Hematopoietic multipotent progenitor cell treated with erythropoietin and hydrocortisone succinate and interleukin-3 and kit ligand, for 17 days (in vitro differentiated cells): ENCODE measurements at regions not wholly inside any gene's neighbourhood (a gene's known extent, or its start where the extent isn't known, plus 50 kb on each side); places are given as distances from the start of the nearest gene placed in this dataset.
"Not testable (repeated sequence)": the region's sequence is repeated elsewhere in the genome, so short reads cannot be mapped to it uniquely, and the experiment has no call there.

Experiments
- DNase-seq: peaks from one replicate; pipeline ENCODE4 v3.0.0-alpha.2; 2015; ENCODE audit warnings: low spot score

DNA sequence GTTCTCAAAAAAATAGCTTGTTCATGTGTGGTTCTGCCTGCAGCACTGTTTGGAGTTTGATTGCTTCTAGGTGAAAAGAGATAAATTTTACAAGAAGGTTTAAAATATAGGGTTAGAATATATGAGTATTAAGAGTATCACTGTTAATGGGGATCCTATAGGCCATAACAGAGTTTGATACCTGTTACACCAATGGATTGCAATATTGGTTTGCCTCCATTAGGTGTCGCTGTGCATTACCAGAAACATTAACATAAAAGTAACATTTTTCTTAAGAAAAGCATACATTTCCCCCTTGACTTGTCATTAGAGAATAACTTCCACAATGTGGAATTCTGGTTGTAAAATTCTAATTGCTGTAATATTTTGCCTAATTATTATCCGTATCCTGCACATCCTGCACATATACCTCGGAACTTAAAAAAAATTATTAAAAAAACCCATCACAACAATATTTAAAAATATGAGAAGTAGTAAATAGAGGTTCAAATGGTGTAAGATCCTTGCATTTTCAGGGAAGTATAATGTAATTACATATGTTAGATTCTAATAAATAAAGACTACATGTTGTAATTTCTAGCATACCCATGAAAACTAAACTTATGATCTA is 63.0 kb downstream of the CYP4A11 start:
- DNase-seq, result peak; percentile 26

DNA sequence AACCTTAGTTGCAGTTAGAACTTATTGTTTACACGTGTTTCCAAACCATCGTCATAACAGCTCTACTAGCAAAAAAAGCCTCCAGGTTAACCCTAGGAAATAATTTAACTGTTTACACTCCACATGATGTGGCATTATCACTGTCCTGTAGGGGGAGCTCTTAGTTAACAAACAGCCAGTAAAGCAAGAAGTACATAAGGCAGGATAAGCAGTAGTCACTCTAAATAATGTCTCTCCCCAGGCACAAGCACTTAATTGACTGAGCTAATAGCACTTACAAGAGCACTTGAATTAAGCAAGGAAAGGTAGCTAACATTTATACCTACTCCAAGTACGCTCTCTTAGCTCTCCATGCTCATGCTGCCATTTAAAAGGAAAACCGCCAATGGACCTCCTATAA is 65.2 kb downstream of the CYP4A11 start:
- DNase-seq, result not testable (repeated sequence)
